HT-29 (cell line): ENCODE measurements at regions not wholly inside any gene's neighbourhood (a gene's known extent, or its start where the extent isn't known, plus 50 kb on each side); places are given as distances from the start of the nearest gene placed in this dataset.
A peak's percentile ranks its signal among the peaks of the same experiment; 100 is the strongest.
"Not testable (repeated sequence)": the region's sequence is repeated elsewhere in the genome, so short reads cannot be mapped to it uniquely, and the experiment has no call there.

Experiments used
- DNase-seq: peaks from one replicate; pipeline ENCODE4 v3.0.0-alpha.2; 2015; ENCODE audit warnings: low spot score

- no peak for DNase-seq
Measured at GRCh38 chr3:166085164-166085856, 248.1 kb upstream of the BCHE start.

- DNase-seq = no peak
Measured at GRCh38 chr3:166080096-166080495, 242.9 kb upstream of the BCHE start.

GRCh38 chr3:166071831-166072230, 234.6 kb upstream of the BCHE start:
- no peak for DNase-seq

GRCh38 chr3:166064476-166064875, 227.3 kb upstream of the BCHE start:
- no peak for DNase-seq

- no peak for DNase-seq
Measured at GRCh38 chr3:166060789-166061479, 223.7 kb upstream of the BCHE start.

- DNase-seq = peak; percentile 41
Measured at GRCh38 chr3:166052440-166052839, 215.2 kb upstream of the BCHE start.

- no peak for DNase-seq
Measured at GRCh38 chr3:166029507-166029906, 192.3 kb upstream of the BCHE start.

GRCh38 chr3:166013073-166013679, 176.0 kb upstream of the BCHE start:
- peak; percentile 85 for DNase-seq

- DNase-seq = no peak
Measured at GRCh38 chr3:166011771-166012170, 174.5 kb upstream of the BCHE start.

- no peak for DNase-seq
Measured at GRCh38 chr3:166005126-166005525, 167.9 kb upstream of the BCHE start.

GRCh38 chr3:165994293-165994692, 157.1 kb upstream of the BCHE start:
- no peak for DNase-seq

- DNase-seq = no peak
Measured at GRCh38 chr3:165984589-165984988, 147.4 kb upstream of the BCHE start.

- no peak for DNase-seq
Measured at GRCh38 chr3:165983284-165983683, 146.1 kb upstream of the BCHE start.

- no peak for DNase-seq
Measured at GRCh38 chr3:165981318-165981717, 144.1 kb upstream of the BCHE start.

- not testable (repeated sequence) for DNase-seq
Measured at GRCh38 chr3:165960825-165961224, 123.6 kb upstream of the BCHE start.

- no peak for DNase-seq
Measured at GRCh38 chr3:165954171-165954570, 116.9 kb upstream of the BCHE start.

- no peak for DNase-seq
Measured at GRCh38 chr3:165946360-165946759, 109.1 kb upstream of the BCHE start.

GRCh38 chr3:165938986-165939540, 101.8 kb upstream of the BCHE start:
- no peak for DNase-seq

GRCh38 chr3:165936081-165936480, 98.9 kb upstream of the BCHE start:
- not testable (repeated sequence) for DNase-seq

GRCh38 chr3:165924301-165924791, 87.1 kb upstream of the BCHE start:
- not testable (repeated sequence) for DNase-seq

GRCh38 chr3:165920984-165921383, 83.8 kb upstream of the BCHE start:
- no peak for DNase-seq

- DNase-seq = no peak
Measured at GRCh38 chr3:165919284-165919683, 82.1 kb upstream of the BCHE start.

- no peak for DNase-seq
Measured at GRCh38 chr3:165918657-165918979, 81.4 kb upstream of the BCHE start.
